IMR-90 (cell line): ENCODE measurements at regions not wholly inside any gene's neighbourhood (a gene's known extent, or its start where the extent isn't known, plus 50 kb on each side); places are given as distances from the start of the nearest gene placed in this dataset.

Experiments
- ATAC-seq: fragments of 200-7000 bp; cut with Tn5 transposase; 2 replicates; pipeline ENCODE4 v1.9.1; 2020; ENCODE audit warnings: low read depth, mild to moderate bottlenecking, moderate library complexity
- BruUV-seq: library from RNA; stranded (reverse); fragments of 400-500 nt; replicated peaks from 2 replicates; lab custom pipeline; 2021; lab: Mats Ljungman, UMichigan
- CTCF ChIA-PET: fragments of 300-600 bp; formaldehyde crosslinking; extraction: SDS; loops from one replicate; lab custom pipeline; 2021; ENCODE audit warnings: antibody characterized with exemption; lab: Yijun Ruan, JAX
- POLR2A ChIA-PET: fragments of 300-600 bp; sonication (Branson Sonifier 250); formaldehyde crosslinking; loops from one replicate; lab custom pipeline; 2022; ENCODE audit warnings: antibody characterized with exemption; ENCODE audit not compliant: unreplicated experiment; lab: Charles Lee
- DNase-seq: peaks from one replicate; pipeline ENCODE4 v3.0.0; 2013
- H2AFZ ChIP-seq: replicated peaks from 2 replicates; pipeline ENCODE3; 2013; ENCODE audit warnings: low read length, mild to moderate bottlenecking; ENCODE audit not compliant: poor library complexity
- H2AK5ac ChIP-seq: 2 replicates; pipeline ENCODE4 v1.6.1; 2013; ENCODE audit warnings: low read depth, low read length, inconsistent platforms
- H2AK9ac ChIP-seq: replicated peaks from 2 replicates; pipeline ENCODE3; 2013; ENCODE audit warnings: mild to moderate bottlenecking, low read depth, low read length, moderate library complexity; ENCODE audit not compliant: poor library complexity
- H2BK120ac ChIP-seq: 2 replicates; pipeline ENCODE4 v1.6.1; 2013; ENCODE audit warnings: low read depth, low read length, inconsistent platforms
- H2BK15ac ChIP-seq: 3 replicates; pipeline ENCODE4 v1.6.1; 2013; ENCODE audit warnings: low read depth, low read length, inconsistent platforms
- H2BK20ac ChIP-seq: 2 replicates; pipeline ENCODE4 v1.6.1; 2013; ENCODE audit warnings: low read depth, mild to moderate bottlenecking, inconsistent platforms, low read length, moderate library complexity
- H2BK5ac ChIP-seq: 2 replicates; pipeline ENCODE4 v1.6.1; 2013; ENCODE audit warnings: mild to moderate bottlenecking, low read depth, low read length, inconsistent platforms; ENCODE audit not compliant: poor library complexity, severe bottlenecking
- H3K14ac ChIP-seq: replicated peaks from 2 replicates; pipeline ENCODE4 v1.6.1; 2013; ENCODE audit warnings: low read depth, low read length, inconsistent platforms
- H3K18ac ChIP-seq: 2 replicates; pipeline ENCODE4 v1.6.1; 2013; ENCODE audit warnings: low read depth, low read length, control low read depth
- H3K23ac ChIP-seq: 2 replicates; pipeline ENCODE4 v1.6.1; 2013; ENCODE audit warnings: low read depth, low read length, inconsistent platforms
- H3K27ac ChIP-seq: 2 replicates; pipeline ENCODE4 v1.5.1; 2013; ENCODE audit warnings: mild to moderate bottlenecking, control low read depth, low read length; ENCODE audit not compliant: insufficient read depth
- H3K27me3 ChIP-seq: 2 replicates; pipeline ENCODE4 v1.6.1; 2013; ENCODE audit warnings: low read length; ENCODE audit not compliant: control insufficient read depth, insufficient read depth
- H3K36me3 ChIP-seq: 2 replicates; pipeline ENCODE4 v1.6.1; 2013; ENCODE audit warnings: low read length, mixed read lengths; ENCODE audit not compliant: control insufficient read depth, insufficient read depth
- H3K4ac ChIP-seq: 2 replicates; pipeline ENCODE4 v1.6.1; 2013; ENCODE audit warnings: low read depth, low read length, inconsistent platforms
- H3K4me1 ChIP-seq: 2 replicates; pipeline ENCODE4 v1.6.1; 2013; ENCODE audit warnings: low read length, mixed read lengths; ENCODE audit not compliant: control insufficient read depth, insufficient read depth
- H3K4me2 ChIP-seq: 2 replicates; pipeline ENCODE4 v1.6.1; 2013; ENCODE audit warnings: low read depth, mild to moderate bottlenecking, control low read depth, low read length, moderate library complexity
- H3K4me3 ChIP-seq: 2 replicates; pipeline ENCODE4 v1.5.1; 2013; ENCODE audit warnings: low read depth, mild to moderate bottlenecking, control low read depth, low read length, moderate library complexity; ENCODE audit not compliant: insufficient read depth
- H3K56ac ChIP-seq: 2 replicates; pipeline ENCODE4 v1.6.1; 2013; ENCODE audit warnings: low read length, inconsistent platforms; ENCODE audit not compliant: insufficient read depth; ENCODE audit errors: extremely low read depth
- H3K79me1 ChIP-seq, 2 experiments: 2 replicates each; pipeline ENCODE4 v1.6.1; 2013; ENCODE audit warnings: low read length in 2 of 2, inconsistent platforms in 1 of 2, low read depth in 1 of 2
- H3K9ac ChIP-seq: 2 replicates; pipeline ENCODE4 v1.6.1; 2013; ENCODE audit warnings: low read depth, low read length, control low read depth
- H3K9me1 ChIP-seq: 2 replicates; pipeline ENCODE4 v1.6.1; 2013; ENCODE audit warnings: low read length, inconsistent platforms; ENCODE audit not compliant: insufficient read depth
- H3K9me3 ChIP-seq: 2 replicates; pipeline ENCODE4 v1.6.1; 2013; ENCODE audit warnings: low read length; ENCODE audit not compliant: control insufficient read depth, insufficient read depth
- H4K20me1 ChIP-seq: 2 replicates; pipeline ENCODE4 v1.6.1; 2013; ENCODE audit warnings: low read length, inconsistent platforms; ENCODE audit not compliant: insufficient read depth
- H4K5ac ChIP-seq: 2 replicates; pipeline ENCODE4 v1.6.1; 2013; ENCODE audit warnings: mild to moderate bottlenecking, low read depth, low read length, control low read depth
- H4K8ac ChIP-seq, 2 experiments: 2 replicates each; pipeline ENCODE4 v1.6.1; 2013; ENCODE audit warnings: low read depth in 2 of 2, low read length in 2 of 2, control low read depth in 1 of 2, inconsistent platforms in 1 of 2
- H4K91ac ChIP-seq: 2 replicates; pipeline ENCODE4 v1.6.1; 2013; ENCODE audit warnings: low read depth, low read length, inconsistent platforms; ENCODE audit not compliant: insufficient read depth
- BHLHE40 ChIP-seq: fragments of 150-350 bp; IDR thresholded peaks from 2 replicates; pipeline ENCODE4 v1.6.1; 2016; ENCODE audit warnings: mild to moderate bottlenecking, low read depth, low read length
- CEBPB ChIP-seq: IDR thresholded peaks from 2 replicates; pipeline ENCODE4 v1.6.1; 2012; ENCODE audit warnings: low read depth, low read length, improper control_type of control experiment
- CHD1 ChIP-seq: IDR thresholded peaks from 2 replicates; pipeline ENCODE4 v1.6.1; 2012; ENCODE audit warnings: low read depth, low read length, improper control_type of control experiment
- CTCF ChIP-seq: conservative IDR thresholded peaks from 2 replicates; pipeline ENCODE4 v1.5.1; 2012; ENCODE audit warnings: mild to moderate bottlenecking, low read depth, low read length, improper control_type of control experiment
- ELK1 ChIP-seq: fragments of 150-350 bp; IDR thresholded peaks from 2 replicates; pipeline ENCODE4 v1.6.1; 2016; ENCODE audit warnings: low read depth, mild to moderate bottlenecking, low read length, moderate library complexity, borderline replicate concordance
- FOS ChIP-seq: fragments of 150-350 bp; IDR thresholded peaks from 2 replicates; pipeline ENCODE4 v1.6.1; 2016; ENCODE audit warnings: low read depth, low read length
- MAFK ChIP-seq: IDR thresholded peaks from 2 replicates; pipeline ENCODE4 v1.6.1; 2012; ENCODE audit warnings: low read depth, low read length, improper control_type of control experiment
- MAZ ChIP-seq: IDR thresholded peaks from 2 replicates; pipeline ENCODE4 v1.6.1; 2012; ENCODE audit warnings: low read depth, mild to moderate bottlenecking, low read length, improper control_type of control experiment, moderate library complexity, borderline replicate concordance
- MXI1 ChIP-seq: IDR thresholded peaks from 2 replicates; pipeline ENCODE4 v1.6.1; 2012; ENCODE audit warnings: low read depth, mild to moderate bottlenecking, low read length, moderate library complexity, borderline replicate concordance
- NFE2L2 ChIP-seq: fragments of 150-350 bp; IDR thresholded peaks from 2 replicates; pipeline ENCODE4 v1.6.1; 2016; ENCODE audit warnings: low read depth, mild to moderate bottlenecking, low read length
- POLR2A ChIP-seq: IDR thresholded peaks from 2 replicates; pipeline ENCODE4 v1.6.1; 2012; ENCODE audit warnings: mild to moderate bottlenecking, low read depth, low read length
- RAD21 ChIP-seq: IDR thresholded peaks from 2 replicates; pipeline ENCODE4 v1.6.1; 2012; ENCODE audit warnings: low read length, improper control_type of control experiment
- RCOR1 ChIP-seq: IDR thresholded peaks from 2 replicates; pipeline ENCODE4 v1.6.1; 2012; ENCODE audit warnings: mild to moderate bottlenecking, low read length, improper control_type of control experiment; ENCODE audit not compliant: insufficient replicate concordance
- RFX5 ChIP-seq: IDR thresholded peaks from 2 replicates; pipeline ENCODE4 v1.8.0; 2012; ENCODE audit warnings: low read depth, mild to moderate bottlenecking, low read length, moderate library complexity
- SMC3 ChIP-seq: fragments of 150-350 bp; IDR thresholded peaks from 2 replicates; pipeline ENCODE4 v1.6.1; 2016; ENCODE audit warnings: low read depth, mild to moderate bottlenecking, antibody characterized with exemption, low read length, moderate library complexity
- USF2 ChIP-seq: fragments of 150-350 bp; IDR thresholded peaks from 2 replicates; pipeline ENCODE4 v1.6.1; 2017; ENCODE audit warnings: mild to moderate bottlenecking, antibody characterized with exemption, low read length, low read depth
- WGBS, 2 experiments: methylation state at CpG; one replicate each; pipeline versions ENCODE4 v1.1.5 to v1.1.7; 2013; ENCODE audit warnings: missing lambda C conversion rate in 2 of 2; ENCODE audit not compliant: insufficient read length in 1 of 2; ENCODE audit errors: extremely low coverage in 2 of 2; 5-methylcytosine and 5-hydroxymethylcytosine counted together
- dilution Hi-C: fragments of 300-500 bp; cut with HindIII; formaldehyde crosslinking; loops from one replicate; pipeline ENCODE4 v1.14.3; 2018; ENCODE audit warnings: low sequenced_read_pairs; ENCODE audit not compliant: unreplicated experiment
- in situ Hi-C: fragments of 300-500 bp; cut with MboI; formaldehyde crosslinking; loops from 3 replicates; pipeline ENCODE4 v1.14.3; 2019; ENCODE audit warnings: low sequenced_read_pairs, inconsistent platforms, mixed read lengths
- intact Hi-C: fragments of 100-400 bp; cut with micrococcal nuclease; formaldehyde crosslinking; loops from 2 replicates; pipeline ENCODE4 v1.10.0; 2022

- CTCF ChIA-PET = no interaction called here
- intact Hi-C loops = no loop called here
- WGBS, 2 experiments = no CpG with 5 or more reads among the region's 2 CpGs
Measured at GRCh38 chr4:37770016-37770415, 56.5 kb upstream of the PGM2 start.

More at GRCh38 chr4:37770016-37770415, 56.5 kb upstream of the PGM2 start:
- no peak; the same call in 1 of the 2 replicates for ATAC-seq
- H2BK5ac ChIP-seq = no peak overlapping the region
- no peak overlapping the region for H2AK5ac ChIP-seq
- no peak overlapping the region for H3K14ac ChIP-seq
- no peak for TF ChIP-seq CHD1
- no peak for TF ChIP-seq RCOR1
- TF ChIP-seq MAFK = no peak
- TF ChIP-seq RFX5 = no peak
- TF ChIP-seq MXI1 = no peak
- no peak for TF ChIP-seq RAD21
- TF ChIP-seq BHLHE40 = no peak
- no peak for TF ChIP-seq CTCF
- no peak for TF ChIP-seq CEBPB
- TF ChIP-seq MAZ = no peak
- no peak for TF ChIP-seq SMC3
- TF ChIP-seq POLR2A = no peak
- TF ChIP-seq ELK1 = no peak
- no peak for TF ChIP-seq FOS
- no peak for TF ChIP-seq NFE2L2
- TF ChIP-seq USF2 = no peak
- DNase-seq = peak; percentile 39
- no peak overlapping the region for H4K91ac ChIP-seq
- no peak overlapping the region for H2BK15ac ChIP-seq
- no peak overlapping the region for H3K18ac ChIP-seq
- no peaks in the 10 kb centered on the region for H3K9me1 ChIP-seq
- H3K79me1 ChIP-seq = no peaks in the 10 kb centered on the region
- no TSS peak for BruUV-seq
- H3K36me3 ChIP-seq = no peaks in the 10 kb centered on the region
- no peak overlapping the region for H3K56ac ChIP-seq
- no peak overlapping the region for H3K4ac ChIP-seq
- no peaks in the 10 kb centered on the region for H3K9me3 ChIP-seq
- POLR2A ChIA-PET = no interaction called here
- H2BK120ac ChIP-seq = no peak overlapping the region
- dilution Hi-C loops = no loop called here
- H3K9ac ChIP-seq = no peak overlapping the region
- H4K8ac ChIP-seq = no peak overlapping the region
- no peaks in the 10 kb centered on the region for H3K4me1 ChIP-seq
- H2AK9ac ChIP-seq = no peak overlapping the region
- peaks cover 15% of the 10 kb centered on the region for H3K27me3 ChIP-seq
- in situ Hi-C loops = no loop called here
- H2AFZ ChIP-seq = no peak overlapping the region
- no peak overlapping the region for H3K27ac ChIP-seq
- no peak overlapping the region for H3K23ac ChIP-seq
- H3K4me3 ChIP-seq = no peak overlapping the region
- no peak overlapping the region for H4K5ac ChIP-seq
- no peak overlapping the region for H3K4me2 ChIP-seq
- no peak overlapping the region for H2BK20ac ChIP-seq
- H4K20me1 ChIP-seq = no peaks in the 10 kb centered on the region
